Nephron progenitor cell (in vitro differentiated cells): ENCODE measurements at regions not wholly inside any gene's neighbourhood (a gene's known extent, or its start where the extent isn't known, plus 50 kb on each side); places are given as distances from the start of the nearest gene placed in this dataset.
A peak's percentile ranks its signal among the peaks of the same experiment; 100 is the strongest.
"Not testable (repeated sequence)": the region's sequence is repeated elsewhere in the genome, so short reads cannot be mapped to it uniquely, and the experiment has no call there.

Experiments
- DNase-seq: peaks from one replicate; pipeline ENCODE4 v3.0.0; 2021
- H3K27ac Mint-ChIP-seq: 2 replicates; pipeline ENCODE4 v1.8.0; 2021; ENCODE audit warnings: mild to moderate bottlenecking, moderate library complexity, mixed read lengths
- H3K27me3 Mint-ChIP-seq: 2 replicates; pipeline ENCODE4 v1.8.0; 2021; ENCODE audit warnings: mild to moderate bottlenecking, low read depth, mixed read lengths; ENCODE audit not compliant: poor library complexity
- H3K36me3 Mint-ChIP-seq: 2 replicates; pipeline ENCODE4 v1.8.0; 2021; ENCODE audit warnings: low read depth, mixed read lengths
- H3K4me1 Mint-ChIP-seq: 2 replicates; pipeline ENCODE4 v1.8.0; 2021; ENCODE audit warnings: mixed read lengths
- H3K4me3 Mint-ChIP-seq: 2 replicates; pipeline ENCODE4 v1.8.0; 2021; ENCODE audit warnings: mild to moderate bottlenecking, moderate library complexity, mixed read lengths
- H3K9me3 Mint-ChIP-seq: 2 replicates; pipeline ENCODE4 v1.8.0; 2021; ENCODE audit warnings: mild to moderate bottlenecking, moderate library complexity, mixed read lengths
- CTCF ChIP-seq: fragments of 200-600 bp; sonication (generic); IDR thresholded peaks from 2 replicates; pipeline ENCODE4 v1.5.0; 2021; ENCODE audit warnings: antibody characterized with exemption

- H3K36me3 Mint-ChIP-seq: no peaks in the 10 kb centered on the region
- DNase-seq: no peak
- peaks cover 2% of the 10 kb centered on the region for H3K27me3 Mint-ChIP-seq
- no peak for TF ChIP-seq CTCF
- no peaks in the 10 kb centered on the region for H3K4me1 Mint-ChIP-seq
- H3K27ac Mint-ChIP-seq: no peak overlapping the region
- no peak overlapping the region for H3K4me3 Mint-ChIP-seq
- no peaks in the 10 kb centered on the region for H3K9me3 Mint-ChIP-seq
These were observed 320.4 kb upstream of the CCNH start for GRCh38 chr5:87732875-87733768.

- H3K4me1 Mint-ChIP-seq: no peaks in the 10 kb centered on the region
- no peaks in the 10 kb centered on the region for H3K36me3 Mint-ChIP-seq
- DNase-seq: no peak
- peak overlapping the region; percentile 21 for H3K27ac Mint-ChIP-seq
- no peaks in the 10 kb centered on the region for H3K9me3 Mint-ChIP-seq
- H3K4me3 Mint-ChIP-seq: no peak overlapping the region
- peaks cover 2% of the 10 kb centered on the region for H3K27me3 Mint-ChIP-seq
- no peak for TF ChIP-seq CTCF
These were observed 317.1 kb upstream of the CCNH start for GRCh38 chr5:87729781-87730180.

GRCh38 chr5:87722286-87722685 lies 309.6 kb upstream of the CCNH start:
- TF ChIP-seq CTCF: no peak
- peaks cover 32% of the 10 kb centered on the region for H3K9me3 Mint-ChIP-seq

GRCh38 chr5:87718224-87718925 lies 305.6 kb upstream of the CCNH start:
- Mint-ChIP-seq H3K4me1 (peaks cover 11% of the 10 kb centered on the region), H3K9me3 (peaks cover 32% of the 10 kb centered on the region)
- DNase-seq, H3K4me3 Mint-ChIP-seq, H3K36me3 Mint-ChIP-seq, H3K27ac Mint-ChIP-seq, H3K27me3 Mint-ChIP-seq: not testable (repeated sequence)

More at GRCh38 chr5:87722286-87722685, 309.6 kb upstream of the CCNH start:
- H3K27me3 Mint-ChIP-seq: peaks cover 2% of the 10 kb centered on the region
- no peak overlapping the region for H3K27ac Mint-ChIP-seq
- H3K4me1 Mint-ChIP-seq: no peaks in the 10 kb centered on the region
- DNase-seq: no peak
- H3K4me3 Mint-ChIP-seq: no peak overlapping the region
- no peaks in the 10 kb centered on the region for H3K36me3 Mint-ChIP-seq

GRCh38 chr5:87717761-87718160 lies 305.0 kb upstream of the CCNH start:
- peaks cover 12% of the 10 kb centered on the region for H3K4me1 Mint-ChIP-seq
- no peak for DNase-seq
- no peaks in the 10 kb centered on the region for H3K36me3 Mint-ChIP-seq
- TF ChIP-seq CTCF: no peak
- H3K4me3 Mint-ChIP-seq: no peak overlapping the region
- H3K9me3 Mint-ChIP-seq: peaks cover 32% of the 10 kb centered on the region
- H3K27ac Mint-ChIP-seq: no peak overlapping the region
- H3K27me3 Mint-ChIP-seq: peaks cover 2% of the 10 kb centered on the region

- no peaks in the 10 kb centered on the region for H3K9me3 Mint-ChIP-seq
- H3K4me3 Mint-ChIP-seq: no peak overlapping the region
- H3K27ac Mint-ChIP-seq: no peak overlapping the region
- H3K36me3 Mint-ChIP-seq: no peaks in the 10 kb centered on the region
- H3K27me3 Mint-ChIP-seq: peaks cover 6% of the 10 kb centered on the region
- DNase-seq: no peak
- TF ChIP-seq CTCF: no peak
- no peaks in the 10 kb centered on the region for H3K4me1 Mint-ChIP-seq
These were observed 293.1 kb upstream of the CCNH start for GRCh38 chr5:87705876-87706275.
